Smooth muscle cell (in vitro differentiated cells): ENCODE measurements at regions not wholly inside any gene's neighbourhood (a gene's known extent, or its start where the extent isn't known, plus 50 kb on each side); places are given as distances from the start of the nearest gene placed in this dataset.

Experiments used
- DNase-seq: peaks from one replicate; lab custom pipeline; 2025; ENCODE audit not compliant: unreplicated experiment; lab: John Stamatoyannopoulos, UW
- H2AFZ ChIP-seq: fragments of 200-600 bp; sonication (generic); 2 replicates; pipeline ENCODE4 v1.6.0; 2016; ENCODE audit warnings: antibody characterized with exemption, low read depth, mild to moderate bottlenecking
- H3F3A ChIP-seq: fragments of 200-600 bp; sonication (generic); 2 replicates; pipeline ENCODE4 v1.6.0; 2017; ENCODE audit warnings: antibody characterized with exemption, low read depth
- H3K27ac ChIP-seq: fragments of 200-600 bp; sonication (generic); 2 replicates; pipeline ENCODE4 v1.5.1; 2016; ENCODE audit warnings: low read depth, mild to moderate bottlenecking
- H3K27me3 ChIP-seq: fragments of 200-600 bp; sonication (generic); 2 replicates; pipeline ENCODE4 v1.6.1; 2016; ENCODE audit warnings: low read depth, mild to moderate bottlenecking
- H3K36me3 ChIP-seq: fragments of 200-600 bp; sonication (generic); 2 replicates; pipeline ENCODE4 v1.5.1; 2016; ENCODE audit warnings: low read depth
- H3K4me1 ChIP-seq: fragments of 200-600 bp; sonication (generic); 2 replicates; pipeline ENCODE4 v1.5.1; 2016; ENCODE audit warnings: low read depth
- H3K4me2 ChIP-seq: fragments of 200-600 bp; sonication (generic); 2 replicates; pipeline ENCODE4 v1.6.0; 2016; ENCODE audit warnings: mild to moderate bottlenecking
- H3K4me3 ChIP-seq: fragments of 200-600 bp; sonication (generic); 2 replicates; pipeline ENCODE4 v1.5.1; 2016; ENCODE audit warnings: mild to moderate bottlenecking
- H3K79me2 ChIP-seq: fragments of 200-600 bp; sonication (generic); 2 replicates; pipeline ENCODE4 v1.6.0; 2016; ENCODE audit warnings: low read depth, mild to moderate bottlenecking
- H3K9ac ChIP-seq: fragments of 200-600 bp; sonication (generic); 2 replicates; pipeline ENCODE4 v1.6.0; 2016; ENCODE audit warnings: low read depth
- H3K9me3 ChIP-seq: fragments of 200-600 bp; sonication (generic); replicated peaks from 2 replicates; pipeline ENCODE4 v1.5.1; 2016; ENCODE audit warnings: low read depth
- H4K20me1 ChIP-seq: fragments of 200-600 bp; sonication (generic); 2 replicates; pipeline ENCODE4 v1.6.0; 2016; ENCODE audit warnings: low read depth
- WGBS: methylation state at CpG from one replicate; pipeline ENCODE4 v1.1.7; 2016; ENCODE audit warnings: low lambda C conversion rate; 5-methylcytosine and 5-hydroxymethylcytosine counted together
- TF ChIP-seq, protein P1 (sequence below): fragments of 200-600 bp; sonication (generic); IDR thresholded peaks from 2 replicates; pipeline ENCODE4 v1.5.1; 2017; ENCODE audit warnings: borderline replicate concordance, mild to moderate bottlenecking, antibody characterized with exemption; ENCODE audit not compliant: insufficient read depth, poor library complexity, severe bottlenecking

GRCh38 chr20:22418738-22419137, 165.6 kb downstream of the FOXA2 start:
- H3K27ac ChIP-seq: no peak overlapping the region
- WGBS: 96% methylated on average over 2 of the region's 2 CpGs
- no peaks in the 10 kb centered on the region for H4K20me1 ChIP-seq
- H2AFZ ChIP-seq: no peak overlapping the region
- H3K27me3 ChIP-seq: peaks cover 49% of the 10 kb centered on the region
- no peaks in the 10 kb centered on the region for H3K4me1 ChIP-seq
- TF ChIP-seq, protein P1, sequence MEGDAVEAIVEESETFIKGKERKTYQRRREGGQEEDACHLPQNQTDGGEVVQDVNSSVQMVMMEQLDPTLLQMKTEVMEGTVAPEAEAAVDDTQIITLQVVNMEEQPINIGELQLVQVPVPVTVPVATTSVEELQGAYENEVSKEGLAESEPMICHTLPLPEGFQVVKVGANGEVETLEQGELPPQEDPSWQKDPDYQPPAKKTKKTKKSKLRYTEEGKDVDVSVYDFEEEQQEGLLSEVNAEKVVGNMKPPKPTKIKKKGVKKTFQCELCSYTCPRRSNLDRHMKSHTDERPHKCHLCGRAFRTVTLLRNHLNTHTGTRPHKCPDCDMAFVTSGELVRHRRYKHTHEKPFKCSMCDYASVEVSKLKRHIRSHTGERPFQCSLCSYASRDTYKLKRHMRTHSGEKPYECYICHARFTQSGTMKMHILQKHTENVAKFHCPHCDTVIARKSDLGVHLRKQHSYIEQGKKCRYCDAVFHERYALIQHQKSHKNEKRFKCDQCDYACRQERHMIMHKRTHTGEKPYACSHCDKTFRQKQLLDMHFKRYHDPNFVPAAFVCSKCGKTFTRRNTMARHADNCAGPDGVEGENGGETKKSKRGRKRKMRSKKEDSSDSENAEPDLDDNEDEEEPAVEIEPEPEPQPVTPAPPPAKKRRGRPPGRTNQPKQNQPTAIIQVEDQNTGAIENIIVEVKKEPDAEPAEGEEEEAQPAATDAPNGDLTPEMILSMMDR: no peak
- H3K9me3 ChIP-seq: no peaks in the 10 kb centered on the region
- no peak overlapping the region for H3K4me2 ChIP-seq
- H3K9ac ChIP-seq: no peak overlapping the region
- no peaks in the 10 kb centered on the region for H3K79me2 ChIP-seq
- H3F3A ChIP-seq: no peaks in the 10 kb centered on the region
- DNase-seq: no peak
- H3K36me3 ChIP-seq: no peaks in the 10 kb centered on the region
- no peak overlapping the region for H3K4me3 ChIP-seq

- Histone ChIP-seq H2AFZ (no peak overlapping the region), H3F3A (no peaks in the 10 kb centered on the region), H3K27me3 (peaks cover 22% of the 10 kb centered on the region), H3K4me2 (peak overlapping the region; percentile 9), H3K27ac (no peak overlapping the region), H3K4me3 (no peak overlapping the region), H3K79me2 (no peaks in the 10 kb centered on the region), H3K9ac (no peak overlapping the region), H3K4me1 (no peaks in the 10 kb centered on the region), H3K36me3 (no peaks in the 10 kb centered on the region), H4K20me1 (no peaks in the 10 kb centered on the region), H3K9me3 (no peaks in the 10 kb centered on the region)
- DNase-seq: no peak
- 12% methylated on average over 4 of the region's 4 CpGs for WGBS
- TF ChIP-seq, protein P1: no peak
These were observed 170.0 kb downstream of the FOXA2 start for GRCh38 chr20:22414305-22414742.

- WGBS: 85% methylated on average over 14 of the region's 14 CpGs
- no peak overlapping the region for H3K4me3 ChIP-seq
- H3K27ac ChIP-seq: no peak overlapping the region
- H3F3A ChIP-seq: no peaks in the 10 kb centered on the region
- no peaks in the 10 kb centered on the region for H3K9me3 ChIP-seq
- H4K20me1 ChIP-seq: no peaks in the 10 kb centered on the region
- TF ChIP-seq, protein P1: no peak
- H3K9ac ChIP-seq: no peak overlapping the region
- no peaks in the 10 kb centered on the region for H3K36me3 ChIP-seq
- H2AFZ ChIP-seq: no peak overlapping the region
- no peak for DNase-seq
- H3K79me2 ChIP-seq: no peaks in the 10 kb centered on the region
- no peak overlapping the region for H3K4me2 ChIP-seq
- no peaks in the 10 kb centered on the region for H3K4me1 ChIP-seq
- H3K27me3 ChIP-seq: peaks cover 12% of the 10 kb centered on the region
These were observed 171.1 kb downstream of the FOXA2 start for GRCh38 chr20:22412977-22413868.
